Renal cortex interstitium (tissue), 11 donors: ENCODE measurements at regions not wholly inside any gene's neighbourhood (a gene's known extent, or its start where the extent isn't known, plus 50 kb on each side); places are given as distances from the start of the nearest gene placed in this dataset.

Source experiments
- DNase-seq, 11 donors: peaks; one replicate each; pipeline ENCODE4 v3.0.0-alpha.2; 2013; ENCODE audit warnings: low read depth in 9 of 11, low spot score in 4 of 11; ENCODE audit errors: extremely low read depth in 1 of 11

- DNase-seq, result no peak
These were observed 724.8 kb upstream of the SEMA6A start for GRCh38 chr5:117299224-117299935.

DNA sequence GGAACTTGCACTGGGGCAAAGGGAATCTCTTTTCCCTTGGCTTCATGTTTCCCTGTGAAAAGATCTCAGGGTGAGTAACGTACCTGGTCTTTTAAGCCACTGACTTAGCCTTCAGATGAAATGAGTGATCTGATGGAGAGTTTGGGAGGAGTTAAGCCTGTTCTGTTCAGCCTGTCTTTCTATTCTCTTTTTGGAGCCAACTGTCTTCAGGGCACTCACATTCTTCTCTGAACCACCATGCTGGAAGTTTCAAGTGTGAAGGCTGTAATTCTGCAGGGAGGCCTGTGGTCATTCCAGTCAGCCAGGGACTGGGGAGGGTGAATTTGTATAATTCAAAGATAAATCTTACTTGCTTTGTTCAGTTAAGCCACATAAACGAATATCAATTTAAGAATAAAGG, 722.2 kb upstream of the SEMA6A start:
- no peak for DNase-seq

DNA sequence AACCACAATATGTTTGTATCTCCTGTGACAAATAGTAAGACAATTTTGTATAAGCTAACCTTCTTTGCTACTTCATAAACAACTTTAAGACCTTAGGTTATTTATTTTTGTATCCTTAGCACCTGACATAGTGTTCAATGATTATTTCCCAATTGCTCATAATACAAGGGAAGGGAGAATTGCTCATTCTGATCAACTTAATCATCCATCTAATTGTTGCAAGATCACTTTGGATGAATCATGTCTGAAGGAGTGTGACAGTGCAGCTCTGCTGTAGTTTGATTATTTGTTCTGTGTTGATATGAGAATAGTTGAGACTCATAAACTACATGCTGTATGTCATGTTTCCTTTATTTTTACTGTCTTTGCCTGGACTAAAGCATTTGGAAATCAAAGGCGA, 721.3 kb upstream of the SEMA6A start:
- DNase-seq, result no peak

- no peak for DNase-seq
These were observed 712.2 kb upstream of the SEMA6A start for GRCh38 chr5:117286813-117287212.

DNA sequence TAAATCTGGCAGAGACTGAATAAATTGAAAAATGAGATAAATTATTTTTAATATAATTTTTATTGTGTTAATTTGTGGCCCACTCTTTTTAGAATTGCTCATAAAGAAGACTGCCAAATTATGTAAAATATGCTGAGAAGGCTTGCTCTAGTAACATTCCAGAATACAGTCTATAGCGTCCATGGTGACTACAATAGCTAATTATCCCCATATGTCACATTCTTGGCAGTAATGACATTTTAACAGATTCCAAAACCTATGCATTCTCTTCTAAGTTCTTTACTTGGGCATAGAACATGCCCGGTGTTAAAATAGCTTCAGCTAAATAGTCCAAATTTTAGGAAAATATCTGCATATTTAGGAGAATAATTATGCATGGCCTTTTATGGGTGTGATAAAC, 697.0 kb upstream of the SEMA6A start:
- no peak for DNase-seq

GRCh38 chr5:117266280-117266679, 691.7 kb upstream of the SEMA6A start:
- DNase-seq, result no peak

GRCh38 chr5:117263231-117263630, 688.6 kb upstream of the SEMA6A start:
- DNase-seq, result no peak

GRCh38 chr5:117262572-117263131, 688.0 kb upstream of the SEMA6A start:
- DNase-seq, result no peak

GRCh38 chr5:117261948-117262571, 687.4 kb upstream of the SEMA6A start:
- DNase-seq, result no peak

DNA sequence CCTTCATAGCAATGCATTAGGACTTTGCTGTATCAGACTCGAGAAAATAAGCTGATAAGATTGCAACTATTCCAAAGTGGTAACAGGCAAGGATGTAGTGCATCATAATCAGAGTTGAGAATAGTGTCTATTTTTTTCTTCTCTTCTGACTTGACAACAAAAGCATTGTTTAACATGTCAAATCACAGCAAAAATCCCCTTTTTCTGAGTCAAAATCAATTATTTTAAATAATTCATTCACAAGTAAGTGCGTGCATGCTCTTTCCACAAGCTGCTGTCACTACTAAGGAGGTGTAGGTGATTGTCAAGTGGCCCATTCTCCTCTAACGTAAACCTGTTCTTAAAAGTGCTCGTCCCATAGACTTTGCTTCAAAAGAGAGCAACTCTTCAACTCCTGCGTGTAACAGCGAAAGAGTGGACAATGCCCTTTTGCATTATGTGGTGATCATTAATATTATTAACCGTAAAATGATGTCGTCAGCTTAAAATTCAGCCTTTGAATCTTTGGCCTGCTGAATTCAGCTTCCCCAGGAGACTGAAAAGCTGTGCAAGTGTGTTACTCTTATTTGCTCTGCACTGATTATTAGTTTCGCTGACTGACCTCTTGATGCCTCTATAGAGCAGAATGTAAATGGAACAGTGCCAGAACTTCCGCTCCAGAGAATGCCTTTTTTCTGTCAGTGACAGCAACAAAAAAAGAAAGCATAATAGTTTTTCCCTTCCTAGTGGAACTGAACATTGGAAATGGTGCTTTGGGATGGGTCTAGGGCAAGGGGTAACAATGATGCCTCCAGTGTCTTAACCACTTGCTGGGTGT, 680.8 kb upstream of the SEMA6A start:
- peak in 4 of 11 donors; percentile 8 to 28 (median 10) for DNase-seq

DNA sequence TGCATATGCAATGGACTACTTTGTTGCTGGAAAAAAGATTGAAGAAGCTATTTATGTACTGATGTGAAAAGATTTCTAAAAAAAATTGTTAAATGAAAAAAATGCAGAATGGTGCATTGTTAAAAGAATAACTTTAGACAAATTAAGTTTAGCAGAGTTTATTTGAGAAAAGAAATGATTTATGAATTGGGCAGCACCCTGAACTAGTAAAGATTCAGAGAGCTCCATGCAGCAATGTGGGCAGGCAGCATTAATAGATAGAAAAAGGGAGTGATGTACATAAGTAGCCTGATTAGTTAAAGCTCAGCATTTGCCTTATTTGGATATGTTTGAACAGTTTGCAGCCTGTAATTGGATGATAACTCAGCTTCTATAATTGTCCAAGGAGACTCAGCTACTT, 677.9 kb upstream of the SEMA6A start:
- DNase-seq, result no peak

DNA sequence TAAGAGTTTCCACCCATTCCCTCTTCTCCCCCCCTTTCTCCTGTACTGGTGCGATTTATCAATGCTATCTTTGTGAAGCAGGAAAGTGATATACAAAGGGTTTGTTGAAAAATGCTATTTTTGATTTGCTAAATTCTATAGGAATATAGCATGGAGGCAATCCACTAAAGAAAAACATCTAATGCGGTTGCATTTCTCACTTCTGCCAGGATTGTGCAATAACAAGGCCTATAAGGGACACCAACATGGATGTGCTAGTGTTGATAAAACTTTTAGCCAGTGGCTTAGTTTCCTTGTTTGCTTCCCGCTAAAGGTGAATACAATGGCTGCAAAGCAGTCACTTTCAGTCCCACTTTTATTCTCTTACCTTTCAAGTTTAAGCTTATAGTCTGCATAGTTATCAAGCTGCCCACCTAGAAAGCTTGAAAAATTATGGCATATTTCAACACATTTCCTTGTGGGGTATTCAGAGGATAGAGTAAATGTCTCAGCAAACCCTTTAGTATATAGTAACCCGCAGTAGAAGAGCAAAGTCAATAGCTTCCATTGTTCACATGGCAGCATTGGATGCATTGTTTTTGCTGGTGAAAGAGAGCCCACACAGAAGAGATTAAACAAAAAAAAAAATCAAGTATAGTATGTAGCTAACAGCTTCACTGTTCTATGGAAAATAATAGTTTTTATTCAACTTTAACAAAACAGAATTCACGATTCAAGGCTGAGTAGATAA, 674.6 kb upstream of the SEMA6A start:
- no peak for DNase-seq

DNA sequence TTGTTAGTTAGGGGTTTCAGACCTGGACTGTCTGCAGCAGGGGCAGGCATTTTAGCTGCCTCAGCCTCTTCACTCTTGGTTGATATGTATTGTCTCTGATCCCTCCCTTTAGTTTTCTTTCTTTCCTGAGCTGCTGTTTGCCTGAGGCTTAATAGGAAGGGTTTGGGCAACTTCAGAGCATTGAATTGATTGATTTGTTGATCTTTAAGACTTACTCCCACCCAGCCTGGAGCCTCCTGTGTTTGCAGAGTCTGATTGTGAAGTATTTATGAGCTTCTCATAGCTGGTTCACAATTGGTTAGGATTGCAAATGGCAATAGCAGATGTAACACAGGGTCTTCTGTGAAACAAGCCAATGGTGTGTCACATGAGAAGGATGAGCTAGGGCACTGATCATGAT, 671.8 kb upstream of the SEMA6A start:
- DNase-seq, result peak in 1 of 11 donors; percentile 3

GRCh38 chr5:117245130-117245529, 670.5 kb upstream of the SEMA6A start:
- DNase-seq, result no peak

- no peak for DNase-seq
These were observed 667.4 kb upstream of the SEMA6A start for GRCh38 chr5:117242028-117242427.

DNA sequence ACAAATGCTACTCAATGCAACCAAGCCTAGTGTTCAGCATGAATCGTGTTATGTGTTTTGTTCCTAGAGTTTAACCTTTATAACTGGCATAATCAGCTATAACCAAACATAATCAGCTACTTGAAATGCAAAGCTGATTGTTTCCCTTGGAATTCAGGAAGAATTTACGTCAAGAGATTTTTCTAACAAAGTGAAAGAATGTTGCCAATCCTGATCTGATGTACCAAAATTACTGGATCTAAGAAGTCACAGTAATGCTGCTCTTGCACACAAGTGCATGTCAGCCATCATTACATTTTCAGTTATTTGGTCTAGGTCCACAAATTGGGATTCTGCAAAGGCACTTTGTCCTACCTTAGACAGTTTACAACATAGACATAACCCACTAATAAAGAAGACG, 662.3 kb upstream of the SEMA6A start:
- no peak for DNase-seq

- no peak for DNase-seq
These were observed 661.2 kb upstream of the SEMA6A start for GRCh38 chr5:117235786-117236185.

DNA sequence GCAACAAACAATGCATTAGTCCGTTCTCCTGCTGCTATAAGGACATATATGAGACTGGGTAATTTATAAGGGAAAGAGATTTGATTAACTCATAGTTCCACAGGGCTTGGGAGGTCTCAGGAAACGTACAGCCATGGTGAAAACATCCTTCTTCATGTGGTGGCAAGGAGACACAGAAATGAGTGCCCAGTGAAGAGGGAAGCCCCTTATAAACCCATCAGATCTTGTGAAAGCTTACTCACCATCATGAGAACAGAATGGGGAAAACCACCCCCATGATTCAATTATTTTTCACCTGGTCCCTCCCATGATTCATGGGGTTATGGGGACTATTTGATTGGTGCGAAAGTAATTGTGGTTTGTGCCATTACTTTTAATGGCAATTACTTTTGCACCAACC, 655.8 kb upstream of the SEMA6A start:
- no peak for DNase-seq

DNA sequence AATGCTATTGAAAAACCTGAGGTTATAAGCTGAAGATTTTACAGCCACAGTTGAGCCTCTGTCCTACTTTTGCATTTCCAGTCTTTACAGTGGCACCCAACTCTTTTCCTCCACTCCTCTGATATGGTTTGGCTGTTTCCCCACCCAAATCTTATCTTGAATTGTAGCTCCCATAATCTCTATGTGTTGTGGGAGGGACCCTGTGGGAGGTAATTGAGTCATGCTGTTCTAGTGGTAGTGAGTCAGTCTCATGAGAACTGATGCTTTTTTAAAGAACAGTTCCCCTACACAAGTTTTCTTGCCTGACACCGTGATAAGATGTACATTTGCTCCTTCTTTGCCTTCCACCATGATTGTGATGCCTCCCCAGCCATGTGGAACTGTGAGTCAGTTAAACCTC, 646.1 kb upstream of the SEMA6A start:
- DNase-seq, result no peak
